ENCODE measurements at regions not wholly inside any gene's neighbourhood (a gene's known extent, or its start where the extent isn't known, plus 50 kb on each side); places are given as distances from the start of the nearest gene placed in this dataset.

DNA sequence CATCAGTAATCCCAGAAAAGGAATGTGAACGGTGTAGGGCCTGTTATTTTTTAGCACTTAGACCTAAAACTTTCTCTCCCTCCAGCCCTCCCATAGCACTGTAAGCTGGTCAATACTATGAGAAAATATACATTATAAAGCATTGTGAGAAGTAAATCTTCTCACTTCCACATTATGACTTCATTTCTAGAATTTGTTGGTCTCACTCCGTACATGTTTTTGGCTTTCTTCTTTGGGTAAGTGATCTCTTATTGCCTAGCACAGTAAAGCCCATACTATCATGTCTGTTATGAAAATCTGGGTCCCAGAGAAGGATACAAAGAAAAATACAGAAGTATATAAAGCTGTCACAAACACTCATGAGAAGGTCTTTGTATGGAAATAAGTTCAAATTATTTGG, 1851.1 kb upstream of the IGFBP7 start:
- Histone ChIP-seq H3K9me3 (ENCODE audit: control insufficient read depth, low read depth, low read length) (no peaks in the 10 kb centered on the region), H3K79me2 (ENCODE audit: insufficient read depth, low read length) (no peaks in the 10 kb centered on the region), H3T11ph (ENCODE audit: low read length) (no peak overlapping the region), H3K56ac (ENCODE audit: insufficient read length, low read depth, low read length) (no peak overlapping the region), H4K8ac (replicated peaks; ENCODE audit: insufficient read length, low read depth, low read length) (no peak overlapping the region), H2BK5ac (ENCODE audit: insufficient read length, low read length) (no peak overlapping the region), H3K23me2 (ENCODE audit: insufficient read length, low read depth, low read length, poor library complexity, severe bottlenecking) (no peaks in the 10 kb centered on the region), H3K14ac (ENCODE audit: insufficient read depth, low read length) (no peak overlapping the region), H3K27me3 (ENCODE audit: insufficient read depth, low read length) (no peaks in the 10 kb centered on the region), H2BK12ac (ENCODE audit: insufficient read length, low read depth, low read length) (no peak overlapping the region), H3K4me1 (ENCODE audit: insufficient read depth, low read length) (no peaks in the 10 kb centered on the region), H3K18ac (ENCODE audit: insufficient read length, low read depth, low read length) (no peak overlapping the region), H2AFZ (ENCODE audit: low read length) (no peak overlapping the region), H2BK120ac (ENCODE audit: low read depth, low read length, poor library complexity, severe bottlenecking) (no peak overlapping the region), H3K4me2 (ENCODE audit: insufficient read depth, insufficient read length, low read length) (no peak overlapping the region), H4K91ac (ENCODE audit: insufficient read length, low read depth, low read length) (no peak overlapping the region), H2BK15ac (ENCODE audit: low read depth, low read length) (no peak overlapping the region), H2BK20ac (ENCODE audit: low read depth, low read length, poor library complexity, severe bottlenecking) (no peak overlapping the region), H3K9ac (ENCODE audit: extremely low read depth, insufficient read length, low read length) (no peak overlapping the region), H3K23ac (ENCODE audit: insufficient read length, low read depth, low read length) (no peak overlapping the region), H3K27ac (ENCODE audit: insufficient read length, low read depth, low read length) (no peak overlapping the region), H4K5ac (ENCODE audit: insufficient read length, low read depth, low read length) (no peak overlapping the region), H3K79me1 (ENCODE audit: insufficient read depth, low read depth, low read length, poor library complexity, severe bottlenecking) (no peaks in the 10 kb centered on the region), H3K4ac (ENCODE audit: low read depth, low read length) (no peak overlapping the region), H2AK5ac (ENCODE audit: insufficient read length, low read length) (no peak overlapping the region), H4K20me1 (ENCODE audit: control insufficient read depth, insufficient read depth, insufficient read length) (no peaks in the 10 kb centered on the region)
- H3K4me3 Mint-ChIP-seq = no peak overlapping the region
- no peaks in the 10 kb centered on the region for H3K9me3 Mint-ChIP-seq
- no peaks in the 10 kb centered on the region for H3K36me3 Mint-ChIP-seq (ENCODE audit: insufficient read depth in 1 of 3, low read depth in 3 of 3)
- no peak overlapping the region for H3K27ac Mint-ChIP-seq
- TF ChIP-seq, protein P1, sequence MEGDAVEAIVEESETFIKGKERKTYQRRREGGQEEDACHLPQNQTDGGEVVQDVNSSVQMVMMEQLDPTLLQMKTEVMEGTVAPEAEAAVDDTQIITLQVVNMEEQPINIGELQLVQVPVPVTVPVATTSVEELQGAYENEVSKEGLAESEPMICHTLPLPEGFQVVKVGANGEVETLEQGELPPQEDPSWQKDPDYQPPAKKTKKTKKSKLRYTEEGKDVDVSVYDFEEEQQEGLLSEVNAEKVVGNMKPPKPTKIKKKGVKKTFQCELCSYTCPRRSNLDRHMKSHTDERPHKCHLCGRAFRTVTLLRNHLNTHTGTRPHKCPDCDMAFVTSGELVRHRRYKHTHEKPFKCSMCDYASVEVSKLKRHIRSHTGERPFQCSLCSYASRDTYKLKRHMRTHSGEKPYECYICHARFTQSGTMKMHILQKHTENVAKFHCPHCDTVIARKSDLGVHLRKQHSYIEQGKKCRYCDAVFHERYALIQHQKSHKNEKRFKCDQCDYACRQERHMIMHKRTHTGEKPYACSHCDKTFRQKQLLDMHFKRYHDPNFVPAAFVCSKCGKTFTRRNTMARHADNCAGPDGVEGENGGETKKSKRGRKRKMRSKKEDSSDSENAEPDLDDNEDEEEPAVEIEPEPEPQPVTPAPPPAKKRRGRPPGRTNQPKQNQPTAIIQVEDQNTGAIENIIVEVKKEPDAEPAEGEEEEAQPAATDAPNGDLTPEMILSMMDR (conservative IDR thresholded peaks at IDR 0.05) = no peak
- no peaks in the 10 kb centered on the region for H3K27me3 Mint-ChIP-seq (ENCODE audit: low read depth)
- no peaks in the 10 kb centered on the region for H3K4me1 Mint-ChIP-seq
- WGBS (ENCODE audit: extremely low coverage, insufficient read length, low lambda C conversion rate) = no CpG with 5 or more reads among the region's 2 CpGs
- no peak for DNase-seq

Measured in H9 (cell line).